Prostate gland (tissue), 2 donors: ENCODE measurements at regions not wholly inside any gene's neighbourhood (a gene's known extent, or its start where the extent isn't known, plus 50 kb on each side); places are given as distances from the start of the nearest gene placed in this dataset.

Experiments
- CTCF ChIP-seq, 4 experiments: fragments of 200-600 bp in 2 of 4; fragments of 450-650 bp in 2 of 4; sonication (generic) in 2 of 4; IDR thresholded peaks; 1 replicate in 3 of 4; 2 replicates in 1 of 4; pipeline ENCODE4 v1.5.1; 2016 to 2019; ENCODE audit warnings: antibody characterized with exemption in 4 of 4, mild to moderate bottlenecking in 2 of 4, moderate library complexity in 2 of 4
- POLR2A ChIP-seq: fragments of 450-650 bp; IDR thresholded peaks from one replicate; pipeline ENCODE4 v1.6.1; 2016; ENCODE audit warnings: antibody characterized with exemption, mild to moderate bottlenecking

- TF ChIP-seq CTCF (IDR thresholded peaks at IDR 0.05) (no peak), POLR2A (no peak)
Observed at GRCh38 chr2:80852079-80852807, 547.7 kb upstream of the LRRTM1 start.
